ENCODE measurements at regions not wholly inside any gene's neighbourhood (a gene's known extent, or its start where the extent isn't known, plus 50 kb on each side); places are given as distances from the start of the nearest gene placed in this dataset.

- POLR2A ChIA-PET = no interaction called here
- in situ Hi-C loops (cut with HindIII; ENCODE audit: extremely low pct_ligation_motif_present, low pct_unique_long_range_greater_than_20kb) (no loop called here), intact Hi-C loops (cut with micrococcal nuclease; ENCODE audit: unreplicated experiment) (no loop called here)
- TF ChIP-seq ZNF282 (IDR thresholded peaks at IDR 0.05; ENCODE audit: partially characterized antibody) (no peak), ZBTB20 (CRISPR knock-in tag; IDR thresholded peaks at IDR 0.05; ENCODE audit: borderline replicate concordance, low read depth) (no peak), ZHX1 (CRISPR knock-in tag; IDR thresholded peaks at IDR 0.05; ENCODE audit: low read depth) (no peak), ATF5 (CRISPR knock-in tag; IDR thresholded peaks at IDR 0.05; ENCODE audit: low read depth) (no peak), ZNF44 (CRISPR knock-in tag; IDR thresholded peaks at IDR 0.05) (no peak), ZNF776 (CRISPR knock-in tag; IDR thresholded peaks at IDR 0.05) (no peak), SATB2 (CRISPR knock-in tag; IDR thresholded peaks at IDR 0.05) (no peak), LBX2 (CRISPR knock-in tag; IDR thresholded peaks at IDR 0.05; ENCODE audit: borderline replicate concordance) (no peak), CBX1 (IDR thresholded peaks at IDR 0.05; ENCODE audit: low read depth) (no peak), POGZ (CRISPR knock-in tag; IDR thresholded peaks at IDR 0.05) (no peak), ZSCAN25 (CRISPR knock-in tag; IDR thresholded peaks at IDR 0.05) (no peak), ZNF607 (CRISPR knock-in tag; IDR thresholded peaks at IDR 0.05; ENCODE audit: borderline replicate concordance) (no peak), ZBTB46 (CRISPR knock-in tag; IDR thresholded peaks at IDR 0.05; ENCODE audit: borderline replicate concordance) (no peak), ZNF468 (CRISPR knock-in tag; IDR thresholded peaks at IDR 0.05) (no peak), KDM1A (CRISPR knock-in tag; IDR thresholded peaks at IDR 0.05) (no peak), JUNB (CRISPR knock-in tag; IDR thresholded peaks at IDR 0.05; ENCODE audit: borderline replicate concordance) (no peak), FOXK1 (CRISPR knock-in tag; IDR thresholded peaks at IDR 0.05; ENCODE audit: borderline replicate concordance, low read depth) (no peak), DPF2 (CRISPR knock-in tag; IDR thresholded peaks at IDR 0.05; ENCODE audit: borderline replicate concordance, low read depth) (no peak)
- no peaks in the 10 kb centered on the region for H4K20me1 ChIP-seq (ENCODE audit: insufficient read depth, low read length)
- no peak for DNase-seq (ENCODE audit: low spot score)
- CTCF ChIA-PET (ENCODE audit: low intra/inter-chr PET ratio, low total read pairs) = no interaction called here
- no peaks in the 10 kb centered on the region for H3K9me3 ChIP-seq (ENCODE audit: low read length)
- no peak overlapping the region for H3K27ac ChIP-seq (ENCODE audit: extremely low read length, insufficient read depth, low read length)
- no peak overlapping the region for H3K9ac ChIP-seq (ENCODE audit: insufficient read depth, low read depth, low read length)
- 0% methylated on average over 2 of the region's 2 CpGs for WGBS (ENCODE audit: low lambda C conversion rate)
- ATAC-seq = no peak
- H3K4me3 ChIP-seq (replicated peaks in 1 of 3; ENCODE audit: insufficient read depth in 1 of 3, low read depth in 2 of 3, low read length in 3 of 3) = no peak overlapping the region
- H3K27me3 ChIP-seq (ENCODE audit: control insufficient read depth in 1 of 2, insufficient read depth in 2 of 2, low read length in 2 of 2) = 0 out of 5 replicates have a peak, but pooled peaks cover 0 to 3% of the 10 kb centered on the region in 2 experiments
- H3K4me2 ChIP-seq (ENCODE audit: low read depth, low read length) = no peak overlapping the region
- no TSS peak for BruUV-seq (replicated peaks)
- H3K36me3 ChIP-seq (replicated peaks in 1 of 2; ENCODE audit: control insufficient read depth in 1 of 2, insufficient read depth in 2 of 2, low read length in 2 of 2) = no peaks in the 10 kb centered on the region
- no peaks in the 10 kb centered on the region for H3K79me2 ChIP-seq (ENCODE audit: insufficient read depth, low read length)
- H3K4me1 ChIP-seq (ENCODE audit: insufficient read depth, low read length) = no peaks in the 10 kb centered on the region
- no peak overlapping the region for H2AFZ ChIP-seq (ENCODE audit: low read length)
- no peak for FAIRE-seq
These were observed 75.9 kb upstream of the AVPR1A start for GRCh38 chr12:63226792-63227463.

All from HepG2 (cell line).